HepG2 (cell line): ENCODE measurements at regions not wholly inside any gene's neighbourhood (a gene's known extent, or its start where the extent isn't known, plus 50 kb on each side); places are given as distances from the start of the nearest gene placed in this dataset.

ENCODE experiments used
- ATAD3A ChIP-seq: sonication (generic); formaldehyde crosslinking; IDR thresholded peaks from 2 replicates; pipeline ENCODE4 v1.4.0; 2020; ENCODE audit warnings: missing genetic modification reagents
- ATM ChIP-seq: fragments of 450-650 bp; IDR thresholded peaks from 2 replicates; pipeline ENCODE4 v1.7.1; 2017; ENCODE audit warnings: mild to moderate bottlenecking, borderline replicate concordance
- HOXA5 ChIP-seq: sonication (generic); formaldehyde crosslinking; IDR thresholded peaks from 2 replicates; pipeline ENCODE4 v1.4.0; 2020; ENCODE audit warnings: missing genetic modification reagents
- KDM1A ChIP-seq: IDR thresholded peaks from 2 replicates; pipeline ENCODE4 v1.6.1; 2016; ENCODE audit warnings: missing compliant biosample characterization
- KDM3A ChIP-seq: IDR thresholded peaks from 2 replicates; pipeline ENCODE4 v1.6.1; 2018; ENCODE audit warnings: low read depth, missing compliant biosample characterization
- PPARG ChIP-seq: conservative IDR thresholded peaks from 2 replicates; pipeline ENCODE4 v1.6.1; 2016; ENCODE audit warnings: missing biosample characterization, missing genetic modification reagents
- RNF2 ChIP-seq: fragments of 450-650 bp; conservative IDR thresholded peaks from 2 replicates; pipeline ENCODE4 v1.6.1; 2016; ENCODE audit warnings: low read depth
- SALL2 ChIP-seq: sonication (generic); formaldehyde crosslinking; IDR thresholded peaks from 2 replicates; pipeline ENCODE4 v1.8.1; 2023; ENCODE audit warnings: mild to moderate bottlenecking, missing genetic modification reagents, inconsistent platforms
- TMF1 ChIP-seq: sonication (generic); formaldehyde crosslinking; IDR thresholded peaks from 2 replicates; pipeline ENCODE4 v1.8.1; 2022; ENCODE audit warnings: low read depth, missing genetic modification reagents
- TSC22D2 ChIP-seq: sonication (generic); formaldehyde crosslinking; IDR thresholded peaks from 2 replicates; pipeline ENCODE4 v1.5.1; 2020; ENCODE audit warnings: missing genetic modification reagents, mild to moderate bottlenecking, borderline replicate concordance
- ZBTB1 ChIP-seq: sonication (generic); formaldehyde crosslinking; IDR thresholded peaks from 2 replicates; pipeline ENCODE4 v1.4.0; 2020; ENCODE audit warnings: missing genetic modification reagents, borderline replicate concordance
- ZFP90 ChIP-seq: sonication (generic); formaldehyde crosslinking; IDR thresholded peaks from 2 replicates; pipeline ENCODE4 v1.8.0; 2022; ENCODE audit warnings: missing genetic modification reagents, mild to moderate bottlenecking, inconsistent platforms, borderline replicate concordance
- ZNF121 ChIP-seq: sonication (generic); formaldehyde crosslinking; IDR thresholded peaks from 2 replicates; pipeline ENCODE4 v1.5.0; 2020; ENCODE audit warnings: mild to moderate bottlenecking, missing genetic modification reagents
- ZNF17 ChIP-seq: sonication (generic); formaldehyde crosslinking; IDR thresholded peaks from 2 replicates; pipeline ENCODE4 v1.5.0; 2020; ENCODE audit warnings: mild to moderate bottlenecking, missing genetic modification reagents
- ZNF234 ChIP-seq: sonication (generic); formaldehyde crosslinking; conservative IDR thresholded peaks from 2 replicates; pipeline ENCODE4 v1.5.1; 2020; ENCODE audit warnings: mild to moderate bottlenecking, missing genetic modification reagents
- ZNF251 ChIP-seq: sonication (generic); formaldehyde crosslinking; IDR thresholded peaks from 2 replicates; pipeline ENCODE4 v1.9.0; 2021; ENCODE audit warnings: mild to moderate bottlenecking, missing genetic modification reagents
- ZNF510 ChIP-seq: sonication (generic); formaldehyde crosslinking; IDR thresholded peaks from 2 replicates; pipeline ENCODE4 v1.4.0; 2020; ENCODE audit warnings: low read depth, mild to moderate bottlenecking, missing genetic modification reagents
- ZNF570 ChIP-seq: sonication (generic); formaldehyde crosslinking; IDR thresholded peaks from 2 replicates; pipeline ENCODE4 v1.4.0; 2020; ENCODE audit warnings: mild to moderate bottlenecking, missing genetic modification reagents, borderline replicate concordance
- ZSCAN30 ChIP-seq: sonication (generic); formaldehyde crosslinking; IDR thresholded peaks from 2 replicates; pipeline ENCODE4 v1.5.0; 2020; ENCODE audit warnings: mild to moderate bottlenecking, missing genetic modification reagents
- TF ChIP-seq, protein P1 (sequence below): sonication (generic); formaldehyde crosslinking; IDR thresholded peaks from 2 replicates; pipeline ENCODE4 v1.8.1; 2023; ENCODE audit warnings: mild to moderate bottlenecking, missing genetic modification reagents
- TF ChIP-seq, protein P2 (sequence below): sonication (generic); formaldehyde crosslinking; IDR thresholded peaks from 2 replicates; pipeline ENCODE4 v1.5.0; 2020; ENCODE audit warnings: mild to moderate bottlenecking, missing genetic modification reagents
- TF ChIP-seq, protein P3 (sequence below): IDR thresholded peaks from 2 replicates; pipeline ENCODE4 v1.6.1; 2016; ENCODE audit warnings: control low read depth
- TF ChIP-seq, protein P4 (sequence below): sonication (generic); formaldehyde crosslinking; IDR thresholded peaks from 2 replicates; pipeline ENCODE4 v1.4.0; 2020; ENCODE audit warnings: missing genetic modification reagents
- TF ChIP-seq, protein P5 (sequence below): IDR thresholded peaks from 2 replicates; pipeline ENCODE4 v1.6.1; 2016
- TF ChIP-seq, protein P6 (sequence below): sonication (generic); formaldehyde crosslinking; IDR thresholded peaks from 2 replicates; pipeline ENCODE4 v1.9.0; 2021; ENCODE audit warnings: missing genetic modification reagents, borderline replicate concordance

DNA sequence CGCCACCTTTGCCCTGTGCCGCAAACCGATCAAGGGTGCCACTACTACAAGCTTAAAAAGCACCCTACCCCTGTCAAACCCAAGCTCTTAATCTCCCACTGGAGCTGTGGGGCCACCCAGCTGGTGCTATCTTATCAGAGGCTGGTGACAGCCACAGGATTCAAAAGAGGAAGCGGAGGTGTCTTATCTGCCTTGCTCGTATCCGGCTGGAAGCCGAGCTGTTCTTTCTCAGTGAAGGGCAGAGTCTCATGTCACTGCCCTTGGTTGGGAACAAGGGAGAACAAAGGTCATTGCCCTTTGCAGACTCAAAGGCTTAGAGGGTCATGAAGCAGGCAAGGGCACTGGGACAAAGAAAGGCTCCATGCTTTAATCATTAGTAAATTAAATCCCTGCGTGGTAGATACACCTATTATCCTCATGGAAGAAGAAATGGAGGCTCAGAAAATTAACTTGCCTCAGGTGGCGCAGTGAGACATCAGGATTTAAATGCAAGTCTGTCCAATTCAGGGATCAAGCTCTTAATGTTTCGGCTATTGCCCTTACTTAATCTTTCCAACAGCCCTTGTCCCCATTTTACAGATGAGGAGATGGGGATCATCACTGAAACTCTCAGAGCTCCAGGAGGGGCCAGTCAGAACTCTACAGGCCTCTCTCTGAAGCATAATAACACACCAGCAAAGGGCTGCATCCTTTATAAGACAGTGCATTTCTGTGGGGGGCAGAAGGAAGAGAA is 360.0 kb upstream of the PROK2 start (continued):
- TF ChIP-seq PPARG (peak; percentile 93), ZFP90 (CRISPR knock-in tag) (no peak), ATM (no peak), ZNF121 (no peak), ZNF570 (CRISPR knock-in tag) (no peak), KDM3A (CRISPR knock-in tag) (no peak), ZNF510 (CRISPR knock-in tag) (no peak), ZNF251 (CRISPR knock-in tag) (no peak), ZBTB1 (CRISPR knock-in tag) (no peak), HOXA5 (CRISPR knock-in tag) (no peak), ZSCAN30 (CRISPR knock-in tag) (no peak), SALL2 (CRISPR knock-in tag) (no peak), TSC22D2 (no peak), KDM1A (CRISPR knock-in tag) (no peak), ZNF234 (CRISPR knock-in tag) (no peak), ATAD3A (CRISPR knock-in tag) (no peak), RNF2 (no peak), TMF1 (CRISPR knock-in tag) (no peak), ZNF17 (no peak)
- TF ChIP-seq, protein P1, sequence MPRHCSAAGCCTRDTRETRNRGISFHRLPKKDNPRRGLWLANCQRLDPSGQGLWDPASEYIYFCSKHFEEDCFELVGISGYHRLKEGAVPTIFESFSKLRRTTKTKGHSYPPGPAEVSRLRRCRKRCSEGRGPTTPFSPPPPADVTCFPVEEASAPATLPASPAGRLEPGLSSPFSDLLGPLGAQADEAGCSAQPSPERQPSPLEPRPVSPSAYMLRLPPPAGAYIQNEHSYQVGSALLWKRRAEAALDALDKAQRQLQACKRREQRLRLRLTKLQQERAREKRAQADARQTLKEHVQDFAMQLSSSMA = no peak
- TF ChIP-seq, protein P2, sequence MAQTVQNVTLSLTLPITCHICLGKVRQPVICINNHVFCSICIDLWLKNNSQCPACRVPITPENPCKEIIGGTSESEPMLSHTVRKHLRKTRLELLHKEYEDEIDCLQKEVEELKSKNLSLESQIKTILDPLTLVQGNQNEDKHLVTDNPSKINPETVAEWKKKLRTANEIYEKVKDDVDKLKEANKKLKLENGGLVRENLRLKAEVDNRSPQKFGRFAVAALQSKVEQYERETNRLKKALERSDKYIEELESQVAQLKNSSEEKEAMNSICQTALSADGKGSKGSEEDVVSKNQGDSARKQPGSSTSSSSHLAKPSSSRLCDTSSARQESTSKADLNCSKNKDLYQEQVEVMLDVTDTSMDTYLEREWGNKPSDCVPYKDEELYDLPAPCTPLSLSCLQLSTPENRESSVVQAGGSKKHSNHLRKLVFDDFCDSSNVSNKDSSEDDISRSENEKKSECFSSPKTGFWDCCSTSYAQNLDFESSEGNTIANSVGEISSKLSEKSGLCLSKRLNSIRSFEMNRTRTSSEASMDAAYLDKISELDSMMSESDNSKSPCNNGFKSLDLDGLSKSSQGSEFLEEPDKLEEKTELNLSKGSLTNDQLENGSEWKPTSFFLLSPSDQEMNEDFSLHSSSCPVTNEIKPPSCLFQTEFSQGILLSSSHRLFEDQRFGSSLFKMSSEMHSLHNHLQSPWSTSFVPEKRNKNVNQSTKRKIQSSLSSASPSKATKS = no peak
- TF ChIP-seq, protein P3, sequence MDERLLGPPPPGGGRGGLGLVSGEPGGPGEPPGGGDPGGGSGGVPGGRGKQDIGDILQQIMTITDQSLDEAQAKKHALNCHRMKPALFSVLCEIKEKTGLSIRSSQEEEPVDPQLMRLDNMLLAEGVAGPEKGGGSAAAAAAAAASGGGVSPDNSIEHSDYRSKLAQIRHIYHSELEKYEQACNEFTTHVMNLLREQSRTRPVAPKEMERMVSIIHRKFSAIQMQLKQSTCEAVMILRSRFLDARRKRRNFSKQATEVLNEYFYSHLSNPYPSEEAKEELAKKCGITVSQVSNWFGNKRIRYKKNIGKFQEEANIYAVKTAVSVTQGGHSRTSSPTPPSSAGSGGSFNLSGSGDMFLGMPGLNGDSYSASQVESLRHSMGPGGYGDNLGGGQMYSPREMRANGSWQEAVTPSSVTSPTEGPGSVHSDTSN = no peak
- TF ChIP-seq, protein P4, sequence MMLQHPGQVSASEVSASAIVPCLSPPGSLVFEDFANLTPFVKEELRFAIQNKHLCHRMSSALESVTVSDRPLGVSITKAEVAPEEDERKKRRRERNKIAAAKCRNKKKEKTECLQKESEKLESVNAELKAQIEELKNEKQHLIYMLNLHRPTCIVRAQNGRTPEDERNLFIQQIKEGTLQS = no peak
- TF ChIP-seq, protein P5, sequence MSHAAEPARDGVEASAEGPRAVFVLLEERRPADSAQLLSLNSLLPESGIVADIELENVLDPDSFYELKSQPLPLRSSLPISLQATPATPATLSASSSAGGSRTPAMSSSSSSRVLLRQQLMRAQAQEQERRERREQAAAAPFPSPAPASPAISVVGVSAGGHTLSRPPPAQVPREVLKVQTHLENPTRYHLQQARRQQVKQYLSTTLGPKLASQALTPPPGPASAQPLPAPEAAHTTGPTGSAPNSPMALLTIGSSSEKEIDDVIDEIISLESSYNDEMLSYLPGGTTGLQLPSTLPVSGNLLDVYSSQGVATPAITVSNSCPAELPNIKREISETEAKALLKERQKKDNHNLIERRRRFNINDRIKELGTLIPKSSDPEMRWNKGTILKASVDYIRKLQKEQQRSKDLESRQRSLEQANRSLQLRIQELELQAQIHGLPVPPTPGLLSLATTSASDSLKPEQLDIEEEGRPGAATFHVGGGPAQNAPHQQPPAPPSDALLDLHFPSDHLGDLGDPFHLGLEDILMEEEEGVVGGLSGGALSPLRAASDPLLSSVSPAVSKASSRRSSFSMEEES (CRISPR knock-in tag) = peak; percentile 39; the same call in 1 of the 2 replicates
- TF ChIP-seq, protein P6, sequence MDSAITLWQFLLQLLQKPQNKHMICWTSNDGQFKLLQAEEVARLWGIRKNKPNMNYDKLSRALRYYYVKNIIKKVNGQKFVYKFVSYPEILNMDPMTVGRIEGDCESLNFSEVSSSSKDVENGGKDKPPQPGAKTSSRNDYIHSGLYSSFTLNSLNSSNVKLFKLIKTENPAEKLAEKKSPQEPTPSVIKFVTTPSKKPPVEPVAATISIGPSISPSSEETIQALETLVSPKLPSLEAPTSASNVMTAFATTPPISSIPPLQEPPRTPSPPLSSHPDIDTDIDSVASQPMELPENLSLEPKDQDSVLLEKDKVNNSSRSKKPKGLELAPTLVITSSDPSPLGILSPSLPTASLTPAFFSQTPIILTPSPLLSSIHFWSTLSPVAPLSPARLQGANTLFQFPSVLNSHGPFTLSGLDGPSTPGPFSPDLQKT (CRISPR knock-in tag) = no peak
